HG03354 (cell line): ENCODE measurements at regions not wholly inside any gene's neighbourhood (a gene's known extent, or its start where the extent isn't known, plus 50 kb on each side); places are given as distances from the start of the nearest gene placed in this dataset.

Experiments used
- ATAC-seq: cut with Tn5 transposase; IDR thresholded peaks from one replicate; pipeline ENCODE4 v1.9.1; 2021; ENCODE audit warnings: mild to moderate bottlenecking; ENCODE audit not compliant: unreplicated experiment, poor library complexity, severe bottlenecking

- ATAC-seq = no peak
These were observed 199.9 kb downstream of the LYPLAL1 start for GRCh38 chr1:219373616-219373935.

- no peak for ATAC-seq
These were observed 199.4 kb downstream of the LYPLAL1 start for GRCh38 chr1:219372916-219373615.

GRCh38 chr1:219371471-219371870 lies 197.8 kb downstream of the LYPLAL1 start:
- no peak for ATAC-seq

GRCh38 chr1:219367496-219367895 lies 193.8 kb downstream of the LYPLAL1 start:
- ATAC-seq = no peak

- no peak for ATAC-seq
These were observed 191.8 kb downstream of the LYPLAL1 start for GRCh38 chr1:219365451-219365850.

- no peak for ATAC-seq
These were observed 189.0 kb downstream of the LYPLAL1 start for GRCh38 chr1:219362702-219363101.

GRCh38 chr1:219359126-219359525 lies 185.4 kb downstream of the LYPLAL1 start:
- ATAC-seq = no peak

- ATAC-seq = no peak
These were observed 184.4 kb downstream of the LYPLAL1 start for GRCh38 chr1:219358080-219358479.

- no peak for ATAC-seq
These were observed 181.3 kb downstream of the LYPLAL1 start for GRCh38 chr1:219354962-219355361.

GRCh38 chr1:219352961-219353651 lies 179.4 kb downstream of the LYPLAL1 start:
- ATAC-seq = no peak

GRCh38 chr1:219350172-219350931 lies 176.7 kb downstream of the LYPLAL1 start:
- ATAC-seq = no peak

- ATAC-seq = no peak
These were observed 174.3 kb downstream of the LYPLAL1 start for GRCh38 chr1:219347921-219348391.

- ATAC-seq = no peak
These were observed 173.7 kb downstream of the LYPLAL1 start for GRCh38 chr1:219347376-219347775.

GRCh38 chr1:219345953-219346352 lies 172.3 kb downstream of the LYPLAL1 start:
- no peak for ATAC-seq

GRCh38 chr1:219342836-219343235 lies 169.2 kb downstream of the LYPLAL1 start:
- no peak for ATAC-seq

- ATAC-seq = no peak
These were observed 167.1 kb downstream of the LYPLAL1 start for GRCh38 chr1:219340796-219341195.

GRCh38 chr1:219339466-219339865 lies 165.8 kb downstream of the LYPLAL1 start:
- no peak for ATAC-seq

- no peak for ATAC-seq
These were observed 163.9 kb downstream of the LYPLAL1 start for GRCh38 chr1:219337588-219337987.

GRCh38 chr1:219333626-219334025 lies 159.9 kb downstream of the LYPLAL1 start:
- no peak for ATAC-seq

GRCh38 chr1:219331424-219331823 lies 157.7 kb downstream of the LYPLAL1 start:
- ATAC-seq = no peak

GRCh38 chr1:219330669-219331068 lies 157.0 kb downstream of the LYPLAL1 start:
- no peak for ATAC-seq
